ENCODE measurements at regions not wholly inside any gene's neighbourhood (a gene's known extent, or its start where the extent isn't known, plus 50 kb on each side); places are given as distances from the start of the nearest gene placed in this dataset.

GRCh38 chr4:181702864-181703495 lies 540.2 kb upstream of the TENM3 start (continued):
- TF ChIP-seq REST (IDR thresholded peaks at IDR 0.05; ENCODE audit: low read depth) = no peak
- TF ChIP-seq YY1 (IDR thresholded peaks at IDR 0.05; ENCODE audit: extremely low read depth, insufficient replicate concordance, low read depth, low read length) = no peak
- TF ChIP-seq CEBPB (IDR thresholded peaks at IDR 0.05; ENCODE audit: low read depth) = no peak
- TF ChIP-seq POLR2AphosphoS5 (IDR thresholded peaks at IDR 0.05; ENCODE audit: low read depth, low read length) = no peak
- no peak for TF ChIP-seq FOSL1 (IDR thresholded peaks at IDR 0.05; ENCODE audit: low read depth)
- TF ChIP-seq EZH2 (IDR thresholded peaks at IDR 0.05) = no peak
- no peak for TF ChIP-seq POLR2A (IDR thresholded peaks at IDR 0.05; ENCODE audit: borderline replicate concordance, extremely low read depth, insufficient read depth, insufficient read length)
- TF ChIP-seq JUND (IDR thresholded peaks at IDR 0.05) = no peak
- TF ChIP-seq EGR1 (IDR thresholded peaks at IDR 0.05; ENCODE audit: low read depth) = no peak
- TF ChIP-seq TCF7L2 (IDR thresholded peaks at IDR 0.05; ENCODE audit: borderline replicate concordance, extremely low read depth, insufficient read depth, insufficient read length) = no peak

GRCh38 chr4:181710143-181710542 lies 533.1 kb upstream of the TENM3 start:
- H3K4me2 ChIP-seq (ENCODE audit: low read length) = no peak overlapping the region
- H2AFZ ChIP-seq (ENCODE audit: low read depth, low read length, poor library complexity, severe bottlenecking) = no peak overlapping the region
- BruUV-seq (replicated peaks) = no TSS peak
- RAD21 ChIA-PET (ENCODE audit: low non-redundant PET in 1 of 2, low total read pairs in 2 of 2, uncharacterized antibody in 2 of 2, unreplicated experiment in 2 of 2) = no interaction called here
- H3K27ac ChIP-seq (ENCODE audit: low read depth, low read length) = no peak overlapping the region
- no peak overlapping the region for H3K4me3 ChIP-seq (replicated peaks in 1 of 2; ENCODE audit: low read depth in 1 of 2, low read length in 2 of 2)
- no peak for DNase-seq (ENCODE audit: low read depth, low spot score)
- CTCF ChIA-PET = no interaction called here
- no peak for ATAC-seq
- H3K4me1 ChIP-seq (ENCODE audit: control insufficient read depth in 1 of 2, insufficient read depth in 2 of 2, low read length in 2 of 2) = no peaks in the 10 kb centered on the region
- POLR2A ChIA-PET = no interaction called here
- H3K9me2 ChIP-seq (ENCODE audit: insufficient read depth) = no peaks in the 10 kb centered on the region; the same call in 1 of the 2 replicates
- no peaks in the 10 kb centered on the region for H4K20me1 ChIP-seq (ENCODE audit: insufficient read depth)
- no peak overlapping the region for H3K9ac ChIP-seq (ENCODE audit: low read length)
- H3K36me3 ChIP-seq (ENCODE audit: control insufficient read depth in 1 of 2, insufficient read depth in 2 of 2, low read length in 2 of 2) = no peaks in the 10 kb centered on the region
- H3K79me2 ChIP-seq (ENCODE audit: insufficient read depth, low read length) = no peaks in the 10 kb centered on the region
- H3K9me3 ChIP-seq (ENCODE audit: control insufficient read depth in 1 of 2, insufficient read depth in 1 of 2, low read depth in 1 of 2, low read length in 2 of 2) = no peaks in the 10 kb centered on the region; a peak in 1 of 4 replicates
- no peaks in the 10 kb centered on the region for H3K27me3 ChIP-seq (ENCODE audit: insufficient read depth, low read length)
- intact Hi-C loops (cut with micrococcal nuclease) = no loop called here
- TF ChIP-seq SRF (IDR thresholded peaks at IDR 0.05; ENCODE audit: low read depth) (no peak), EZH2phosphoT487 (IDR thresholded peaks at IDR 0.05; ENCODE audit: borderline replicate concordance) (no peak), CTCF (IDR thresholded peaks at IDR 0.05 in 2 of 3, conservative IDR thresholded peaks at IDR 0.05 in 1 of 3; ENCODE audit: borderline replicate concordance in 1 of 3, insufficient read depth in 1 of 3, low read depth in 2 of 3, low read length in 2 of 3) (no peak), JUND (IDR thresholded peaks at IDR 0.05) (no peak), YY1 (IDR thresholded peaks at IDR 0.05; ENCODE audit: extremely low read depth, insufficient replicate concordance, low read depth, low read length) (no peak), REST (IDR thresholded peaks at IDR 0.05; ENCODE audit: low read depth) (no peak), EGR1 (IDR thresholded peaks at IDR 0.05; ENCODE audit: low read depth) (no peak), SP1 (IDR thresholded peaks at IDR 0.05; ENCODE audit: low read depth) (no peak), ZFX (IDR thresholded peaks at IDR 0.05) (no peak), MAX (IDR thresholded peaks at IDR 0.05) (no peak), TCF7L2 (IDR thresholded peaks at IDR 0.05; ENCODE audit: borderline replicate concordance, extremely low read depth, insufficient read depth, insufficient read length) (no peak)

All from HCT116 (cell line).